LHCN-M2 (cell line): ENCODE measurements at regions not wholly inside any gene's neighbourhood (a gene's known extent, or its start where the extent isn't known, plus 50 kb on each side); places are given as distances from the start of the nearest gene placed in this dataset.

Source experiments
- DNase-seq: peaks from one replicate; pipeline ENCODE4 v3.0.0-alpha.2; 2012; ENCODE audit warnings: low read depth

DNA sequence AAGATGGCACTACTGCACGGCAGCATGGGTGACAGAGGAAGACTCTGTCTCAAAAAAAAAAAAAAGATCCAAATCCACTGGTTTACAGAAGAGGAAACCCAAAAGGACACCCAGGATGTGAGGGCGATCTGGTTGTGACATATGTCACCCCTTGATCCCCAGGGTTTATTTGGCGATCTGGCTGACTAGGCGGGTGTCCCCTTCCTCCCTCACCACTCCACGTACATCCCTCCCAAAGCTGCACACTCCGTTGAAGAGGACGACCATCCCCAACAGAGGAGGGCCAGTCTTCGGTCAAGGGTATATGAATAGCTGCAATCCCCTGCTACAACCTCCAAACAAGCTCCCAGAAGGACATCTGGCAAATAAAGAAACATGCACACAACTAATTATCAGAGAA, 111.6 kb downstream of the HTR5A start:
- DNase-seq: no peak

DNA sequence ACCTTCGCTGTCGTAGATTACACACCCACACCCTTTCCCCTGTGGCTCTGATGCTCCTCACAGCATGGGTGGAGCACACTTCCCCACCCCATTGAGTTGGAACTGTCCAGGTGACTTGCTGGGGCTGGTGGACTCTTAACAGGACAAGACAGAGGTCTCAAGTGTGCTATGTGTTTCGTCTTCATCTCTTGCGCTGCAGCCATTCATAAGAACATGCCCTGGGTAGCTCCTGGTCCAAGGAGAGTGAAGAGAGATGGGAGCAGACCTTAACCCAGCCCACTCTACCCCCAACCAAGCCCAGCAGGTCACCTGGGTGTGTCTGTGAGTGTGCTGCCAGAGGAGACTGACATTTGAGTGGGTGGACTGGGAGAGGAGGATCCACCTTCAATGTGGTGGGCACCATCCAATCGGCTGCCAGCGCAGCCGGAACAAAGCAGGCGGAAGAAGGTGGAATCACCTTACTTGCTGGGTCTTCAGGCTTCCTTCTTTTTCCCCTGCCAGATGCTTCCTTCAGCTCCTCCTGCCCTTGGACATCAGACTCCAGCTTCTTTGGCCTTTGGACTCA, 112.4 kb downstream of the HTR5A start:
- no peak for DNase-seq

- DNase-seq: no peak
Observed at GRCh38 chr7:155183655-155184054, 113.5 kb downstream of the HTR5A start.

- DNase-seq: no peak
Observed at GRCh38 chr7:155184923-155185322, 112.8 kb upstream of the INSIG1 start.

- no peak for DNase-seq
Observed at GRCh38 chr7:155187061-155187785, 110.5 kb upstream of the INSIG1 start.

- DNase-seq: peak; percentile 77
Observed at GRCh38 chr7:155188357-155188756, 109.3 kb upstream of the INSIG1 start.

- DNase-seq: peak; percentile 86
Observed at GRCh38 chr7:155188821-155189581, 108.7 kb upstream of the INSIG1 start.

DNA sequence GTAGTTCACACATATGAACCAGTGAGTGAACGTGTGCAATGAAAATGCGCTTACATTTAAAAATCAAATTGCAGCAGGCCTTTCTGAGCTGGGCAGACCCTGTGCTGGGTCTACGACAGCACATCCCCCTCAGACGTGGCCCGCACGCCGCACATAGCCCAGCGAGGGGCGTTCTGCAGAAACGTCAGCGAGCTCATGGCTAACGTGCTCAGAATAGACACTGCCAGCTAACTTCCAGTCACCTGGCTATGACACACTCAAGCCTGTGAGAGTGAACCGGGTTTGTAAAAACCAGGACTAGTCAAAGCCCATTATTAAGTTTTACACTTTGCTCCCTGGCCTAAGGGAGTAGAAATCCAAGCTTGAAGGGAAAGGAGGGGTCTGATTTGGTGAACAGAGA, 108.1 kb upstream of the INSIG1 start:
- DNase-seq: no peak

- DNase-seq: peak; percentile 33
Observed at GRCh38 chr7:155190688-155191087, 107.0 kb upstream of the INSIG1 start.

DNA sequence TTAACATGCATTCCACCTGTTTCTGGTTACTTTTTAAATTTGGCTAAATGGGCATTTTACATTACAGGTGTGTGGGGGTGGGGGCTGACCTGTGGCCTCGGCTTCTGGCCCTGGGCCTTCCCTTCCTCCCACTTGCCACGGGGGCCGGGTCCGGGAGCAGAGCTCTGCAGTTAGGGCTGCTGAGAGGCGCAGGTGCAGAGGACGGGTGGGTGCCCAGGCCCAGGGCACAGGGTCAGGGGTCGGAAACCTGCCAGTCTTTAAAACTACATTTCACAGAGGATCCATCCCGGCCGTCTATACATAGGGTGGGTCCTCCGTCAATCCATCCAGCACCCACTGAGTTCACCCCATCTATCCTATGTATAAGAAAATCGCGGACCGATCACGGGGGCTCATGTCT, 106.5 kb upstream of the INSIG1 start:
- DNase-seq: no peak

DNA sequence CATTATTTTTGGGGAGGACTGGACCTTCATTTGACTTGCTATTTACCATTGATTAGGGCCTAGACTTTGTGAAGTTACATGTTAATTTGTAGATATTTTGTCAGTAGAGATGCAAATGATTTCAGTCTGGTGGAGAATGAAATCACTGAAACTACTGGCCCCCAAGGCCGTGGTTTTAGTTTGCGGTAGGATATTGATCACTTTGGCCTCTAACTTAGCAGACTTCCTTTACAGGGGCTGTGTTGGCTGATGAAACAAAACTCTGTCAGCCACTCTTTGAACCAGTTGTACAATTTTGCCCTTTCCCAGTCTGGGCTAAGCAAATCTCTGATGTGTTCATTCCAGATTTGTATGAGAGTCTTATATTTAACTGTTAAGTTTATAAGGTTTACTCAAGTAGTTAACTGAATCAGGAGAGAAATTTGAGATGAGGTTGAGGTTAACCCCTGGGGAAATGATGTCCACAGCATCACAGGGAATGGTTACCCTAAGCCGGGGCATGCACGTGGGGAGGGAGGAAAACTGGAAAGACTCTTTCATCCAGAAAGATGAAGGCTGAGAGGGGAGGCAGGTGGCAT, 105.7 kb upstream of the INSIG1 start:
- DNase-seq: no peak

- DNase-seq: no peak
Observed at GRCh38 chr7:155192961-155193640, 104.6 kb upstream of the INSIG1 start.

GRCh38 chr7:155193716-155194115, 104.0 kb upstream of the INSIG1 start:
- DNase-seq: no peak

GRCh38 chr7:155194382-155195140, 103.1 kb upstream of the INSIG1 start:
- no peak for DNase-seq

DNA sequence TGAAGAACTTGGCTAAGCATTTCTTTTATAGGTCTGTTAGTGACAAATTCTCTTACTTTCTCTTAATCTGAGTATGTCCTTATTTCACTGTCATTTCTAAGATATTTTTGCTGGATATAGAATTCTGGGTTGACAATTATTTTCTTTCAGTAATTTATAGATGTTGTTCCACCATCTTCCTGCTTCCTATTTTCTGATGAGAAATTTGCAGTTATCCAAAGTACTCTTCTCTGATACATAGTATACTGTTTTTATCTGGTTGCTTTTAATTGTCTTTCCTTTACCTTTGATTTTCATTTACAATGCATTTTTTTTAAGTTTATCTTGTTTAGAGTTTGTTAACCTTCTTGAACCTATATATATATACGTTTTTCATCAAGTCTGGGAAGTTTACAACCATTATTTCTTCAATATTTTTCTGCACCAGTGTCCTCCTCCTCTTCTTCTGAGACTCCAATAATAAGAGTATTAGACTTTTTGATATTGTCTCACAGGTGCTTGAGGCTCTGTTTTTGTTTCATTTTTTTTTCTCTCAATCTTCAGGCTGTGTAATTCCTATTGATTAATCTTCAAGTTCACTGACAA, 101.6 kb upstream of the INSIG1 start:
- no peak for DNase-seq

DNA sequence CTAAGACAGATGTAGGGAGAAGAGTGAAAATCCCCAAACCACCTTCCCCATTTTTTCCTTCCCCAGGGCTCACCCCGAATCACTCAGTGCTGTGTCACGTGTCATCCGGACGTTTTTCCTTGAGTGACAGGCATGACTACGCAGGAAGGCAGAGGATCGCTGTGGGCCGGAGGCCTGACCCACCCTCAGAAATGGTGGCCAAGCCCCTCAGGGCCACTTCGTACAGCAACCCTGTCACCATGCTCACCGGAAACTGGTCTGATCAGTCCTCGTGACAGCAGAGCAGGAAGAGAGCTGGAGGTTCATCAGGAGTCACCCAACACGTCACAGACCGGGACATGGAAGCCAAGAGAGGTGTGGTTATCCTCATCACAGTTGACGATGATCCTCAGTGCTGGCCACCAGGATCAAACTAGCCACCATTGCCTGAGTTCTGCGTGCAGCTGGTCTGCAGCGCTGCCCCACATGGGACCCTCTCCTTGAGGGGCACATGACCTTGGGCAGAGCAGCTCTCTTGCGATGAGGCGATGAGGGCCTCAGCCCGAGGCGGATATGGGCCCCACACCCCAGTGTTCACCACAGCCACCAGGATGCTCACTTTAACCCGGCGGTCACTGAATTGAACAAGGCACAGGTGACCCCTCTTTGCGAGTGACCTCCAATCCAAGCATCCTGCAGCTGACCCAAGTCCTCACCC, 99.3 kb upstream of the INSIG1 start:
- DNase-seq: no peak

- DNase-seq: peak; percentile 45
Observed at GRCh38 chr7:155198901-155199845, 98.5 kb upstream of the INSIG1 start.

- no peak for DNase-seq
Observed at GRCh38 chr7:155201325-155202087, 96.2 kb upstream of the INSIG1 start.
